ENCODE measurements at regions not wholly inside any gene's neighbourhood (a gene's known extent, or its start where the extent isn't known, plus 50 kb on each side); places are given as distances from the start of the nearest gene placed in this dataset.

GRCh38 chr3:72060447-72061034, 275.6 kb upstream of the PROK2 start:
- H3K4me3 Mint-ChIP-seq (ENCODE audit: unreplicated experiment) = no peak overlapping the region
- DNase-seq (ENCODE audit: unreplicated experiment) = no peak
- TF ChIP-seq CTCF (IDR thresholded peaks at IDR 0.05; ENCODE audit: unreplicated experiment) = no peak
- BruUV-seq (replicated peaks) = no TSS peak
- no peaks in the 10 kb centered on the region for H3K4me1 Mint-ChIP-seq (ENCODE audit: insufficient read depth, unreplicated experiment)
- peaks cover 6% of the 10 kb centered on the region for H3K9me3 Mint-ChIP-seq (ENCODE audit: unreplicated experiment)
- no peak overlapping the region for H3K27ac Mint-ChIP-seq (ENCODE audit: low read depth, unreplicated experiment)
- no peaks in the 10 kb centered on the region for H3K36me3 Mint-ChIP-seq (ENCODE audit: insufficient read depth, unreplicated experiment)
- H3K27me3 Mint-ChIP-seq (ENCODE audit: insufficient read depth, unreplicated experiment) = peaks cover 12% of the 10 kb centered on the region
- intact Hi-C loops (cut with micrococcal nuclease) = no loop called here
- ChIA-PET POLR2A (no interaction called here), CTCF (no interaction called here)

DNA sequence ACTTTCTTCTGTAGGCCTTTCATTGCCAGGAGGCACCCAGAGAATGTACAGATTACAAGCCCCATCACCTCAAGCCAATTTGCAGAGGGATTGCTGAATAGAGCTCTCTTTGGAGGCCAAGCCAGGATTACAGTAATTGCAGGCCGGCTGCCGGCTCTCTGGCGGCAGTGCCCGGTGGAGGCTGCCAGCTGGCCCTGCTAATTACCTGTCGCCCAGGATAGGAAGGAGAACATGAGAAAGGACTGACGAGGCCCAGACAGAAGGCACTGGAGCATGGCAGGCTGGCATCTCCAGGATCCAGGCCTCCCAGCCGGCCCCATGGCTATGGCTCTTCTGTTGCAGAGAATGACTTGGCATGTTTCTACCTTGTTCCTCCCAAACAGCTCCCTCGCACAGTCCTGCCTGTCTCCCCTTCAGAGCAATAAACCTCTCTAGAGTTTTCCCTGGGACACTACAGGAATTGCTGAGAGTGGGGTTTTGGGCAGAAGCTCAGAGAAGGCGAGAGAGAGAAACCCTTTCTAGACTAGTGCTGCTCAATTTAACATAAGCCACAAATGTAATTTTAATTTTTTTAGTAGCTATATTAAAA, 273.6 kb upstream of the PROK2 start:
- DNase-seq (ENCODE audit: unreplicated experiment) = no peak

DNA sequence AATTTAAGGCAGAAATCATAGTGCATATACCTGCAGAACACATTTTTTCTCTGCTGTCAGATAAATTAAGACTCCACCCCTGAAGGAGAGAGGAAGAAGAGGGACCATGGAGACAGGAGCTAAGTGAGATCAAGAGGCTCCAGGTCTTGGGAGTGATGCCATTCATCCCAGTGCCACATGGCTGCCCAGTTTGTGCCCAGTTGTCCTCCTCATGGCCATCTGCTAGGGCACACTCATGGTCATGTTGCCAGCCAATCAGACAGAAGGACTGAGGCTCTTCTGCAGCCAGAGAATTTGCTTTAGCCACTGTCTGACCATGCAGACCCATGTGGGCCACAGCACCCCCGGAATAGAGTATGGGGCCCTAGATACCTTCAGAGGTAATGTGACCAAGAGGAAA, 270.5 kb upstream of the PROK2 start:
- H3K4me1 Mint-ChIP-seq (ENCODE audit: insufficient read depth, unreplicated experiment) = no peaks in the 10 kb centered on the region
- POLR2A ChIA-PET = interaction anchor here (0.7 kb wide), 1 partner anchor 200 kb away, joined by 3 read pairs; no protein-coding TSS in a partner anchor
- intact Hi-C loops (cut with micrococcal nuclease) = no loop called here
- no peaks in the 10 kb centered on the region for H3K27me3 Mint-ChIP-seq (ENCODE audit: insufficient read depth, unreplicated experiment)
- no TSS peak for BruUV-seq (replicated peaks)
- no peak for TF ChIP-seq CTCF (IDR thresholded peaks at IDR 0.05; ENCODE audit: unreplicated experiment)
- H3K27ac Mint-ChIP-seq (ENCODE audit: low read depth, unreplicated experiment) = no peak overlapping the region
- CTCF ChIA-PET = no interaction called here
- DNase-seq (ENCODE audit: unreplicated experiment) = no peak
- no peaks in the 10 kb centered on the region for H3K9me3 Mint-ChIP-seq (ENCODE audit: unreplicated experiment)
- no peaks in the 10 kb centered on the region for H3K36me3 Mint-ChIP-seq (ENCODE audit: insufficient read depth, unreplicated experiment)
- no peak overlapping the region for H3K4me3 Mint-ChIP-seq (ENCODE audit: unreplicated experiment)

More for the DNA sequence above, 273.6 kb upstream of the PROK2 start:
- Mint-ChIP-seq H3K36me3 (ENCODE audit: insufficient read depth, unreplicated experiment) (no peaks in the 10 kb centered on the region), H3K27ac (ENCODE audit: low read depth, unreplicated experiment) (no peak overlapping the region), H3K9me3 (ENCODE audit: unreplicated experiment) (no peaks in the 10 kb centered on the region), H3K4me3 (ENCODE audit: unreplicated experiment) (no peak overlapping the region), H3K27me3 (ENCODE audit: insufficient read depth, unreplicated experiment) (no peaks in the 10 kb centered on the region), H3K4me1 (ENCODE audit: insufficient read depth, unreplicated experiment) (no peaks in the 10 kb centered on the region)
- intact Hi-C loops (cut with micrococcal nuclease) = no loop called here
- BruUV-seq (replicated peaks) = no TSS peak
- ChIA-PET CTCF (no interaction called here), POLR2A (interaction anchor here (0.7 to 0.9 kb wide), 2 partner anchors 75 to 485 kb away, joined by 3 read pairs; no protein-coding TSS in a partner anchor)
- no peak for TF ChIP-seq CTCF (IDR thresholded peaks at IDR 0.05; ENCODE audit: unreplicated experiment)

DNA sequence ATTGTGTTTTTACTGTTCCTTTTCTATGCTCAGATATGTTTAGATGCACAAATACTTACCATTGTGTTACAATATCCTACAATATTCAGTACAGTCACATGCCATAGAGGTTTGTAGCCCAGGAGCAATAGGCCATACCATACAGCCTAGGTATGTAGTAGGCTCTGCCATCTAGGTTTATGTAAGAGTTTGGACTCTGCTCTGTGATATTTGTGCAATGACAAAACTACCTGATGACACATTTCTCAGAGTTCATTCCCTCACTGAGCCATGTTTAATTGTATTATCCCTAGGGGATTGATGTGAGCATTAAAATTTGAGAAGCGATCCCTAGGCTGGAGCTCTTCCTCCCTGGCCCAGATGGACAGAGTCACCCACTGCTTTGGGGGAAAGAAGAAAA, 270.0 kb upstream of the PROK2 start:
- H3K27ac Mint-ChIP-seq (ENCODE audit: low read depth, unreplicated experiment) = no peak overlapping the region
- DNase-seq (ENCODE audit: unreplicated experiment) = no peak
- H3K27me3 Mint-ChIP-seq (ENCODE audit: insufficient read depth, unreplicated experiment) = no peaks in the 10 kb centered on the region
- no peaks in the 10 kb centered on the region for H3K9me3 Mint-ChIP-seq (ENCODE audit: unreplicated experiment)
- H3K4me1 Mint-ChIP-seq (ENCODE audit: insufficient read depth, unreplicated experiment) = no peaks in the 10 kb centered on the region
- intact Hi-C loops (cut with micrococcal nuclease) = no loop called here
- no peaks in the 10 kb centered on the region for H3K36me3 Mint-ChIP-seq (ENCODE audit: insufficient read depth, unreplicated experiment)
- CTCF ChIA-PET = interaction anchor here (0.6 kb wide), 1 partner anchor 65 kb away, joined by 3 read pairs; no protein-coding TSS in a partner anchor
- POLR2A ChIA-PET = interaction anchor here (0.7 kb wide), 1 partner anchor 200 kb away, joined by 3 read pairs; no protein-coding TSS in a partner anchor
- TF ChIP-seq CTCF (IDR thresholded peaks at IDR 0.05; ENCODE audit: unreplicated experiment) = no peak
- BruUV-seq (replicated peaks) = no TSS peak
- no peak overlapping the region for H3K4me3 Mint-ChIP-seq (ENCODE audit: unreplicated experiment)

All from MCF 10A (cell line).